CD4-positive, alpha-beta T cell treated with Interferon gamma for 1 hour (primary cell): ENCODE measurements at regions not wholly inside any gene's neighbourhood (a gene's known extent, or its start where the extent isn't known, plus 50 kb on each side); places are given as distances from the start of the nearest gene placed in this dataset.
"Not testable (repeated sequence)": the region's sequence is repeated elsewhere in the genome, so short reads cannot be mapped to it uniquely, and the experiment has no call there.

ENCODE experiments used
- DNase-seq: peaks from one replicate; pipeline ENCODE4 v3.0.0-alpha.2; 2020

DNA sequence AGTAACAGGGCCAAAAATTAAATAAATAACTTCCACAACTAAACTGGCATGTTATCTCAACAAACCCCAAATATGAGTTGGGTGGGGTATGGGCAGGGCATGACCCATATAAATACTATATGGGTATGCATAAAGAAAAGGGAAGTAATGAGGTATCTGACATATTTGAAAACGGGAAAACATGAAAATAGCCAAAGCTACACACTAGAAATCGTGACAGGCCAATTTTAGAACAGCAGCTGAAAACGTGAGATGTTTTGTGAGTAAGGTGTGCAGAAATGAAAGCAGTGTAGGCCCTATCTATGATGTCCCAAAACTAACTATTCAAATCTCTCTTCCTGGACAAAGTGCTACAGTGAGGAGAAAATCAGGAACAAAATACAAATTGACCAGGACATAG lies 537.9 kb upstream of the NR5A2 start:
- no peak for DNase-seq

DNA sequence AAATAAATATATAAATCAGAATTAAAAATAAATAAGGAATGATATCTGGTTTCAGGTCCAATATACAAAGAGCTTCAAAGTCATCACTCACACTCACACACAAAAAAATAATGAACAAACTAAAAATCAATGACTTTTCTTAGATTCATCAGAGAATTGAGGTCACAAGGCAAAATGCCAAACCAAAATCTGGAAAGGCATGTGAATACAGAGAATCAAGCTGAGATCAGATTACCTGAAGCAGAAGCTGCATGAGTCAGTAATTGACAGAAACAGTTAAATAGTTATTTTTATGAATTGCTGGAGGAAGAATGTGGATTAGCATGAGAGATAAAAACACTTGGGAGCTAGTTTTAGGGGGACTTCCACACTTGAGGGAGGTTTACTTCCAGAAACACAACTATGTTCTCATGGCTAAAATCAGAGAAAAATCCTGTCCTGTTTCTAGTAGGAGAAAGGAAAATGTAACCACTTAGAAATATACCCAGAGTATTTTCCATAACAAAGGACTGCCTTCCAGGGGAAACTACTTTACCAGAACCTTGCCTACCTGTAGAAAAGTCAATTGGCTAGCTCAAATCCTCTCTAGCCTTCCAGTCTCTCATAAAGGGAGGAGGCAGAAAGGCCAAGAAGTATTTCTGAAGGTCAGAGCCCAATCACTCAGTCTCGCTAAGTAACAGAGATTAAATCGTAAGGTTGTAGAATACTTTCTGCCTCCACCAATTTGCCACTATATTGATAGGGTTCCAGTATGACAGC lies 536.6 kb upstream of the NR5A2 start:
- no peak for DNase-seq

DNA sequence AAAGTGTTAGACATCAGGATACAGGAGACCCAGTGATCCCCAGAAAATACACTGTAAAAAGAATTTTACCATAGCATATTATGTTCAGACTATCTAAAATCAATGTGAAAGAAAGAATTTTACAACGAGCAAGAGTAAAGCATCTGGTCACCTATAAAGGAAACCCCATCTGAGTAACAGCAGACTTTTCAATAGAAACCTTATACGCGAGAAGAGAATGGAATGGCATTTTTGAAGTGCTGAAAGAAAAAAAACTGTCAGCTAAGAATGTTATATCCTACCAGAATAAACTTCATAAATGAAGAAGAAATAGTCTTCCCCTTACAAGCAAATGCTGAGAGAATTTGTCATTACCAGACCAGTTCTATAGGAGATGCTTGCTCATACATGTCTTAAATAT lies 532.1 kb upstream of the NR5A2 start:
- no peak for DNase-seq

DNA sequence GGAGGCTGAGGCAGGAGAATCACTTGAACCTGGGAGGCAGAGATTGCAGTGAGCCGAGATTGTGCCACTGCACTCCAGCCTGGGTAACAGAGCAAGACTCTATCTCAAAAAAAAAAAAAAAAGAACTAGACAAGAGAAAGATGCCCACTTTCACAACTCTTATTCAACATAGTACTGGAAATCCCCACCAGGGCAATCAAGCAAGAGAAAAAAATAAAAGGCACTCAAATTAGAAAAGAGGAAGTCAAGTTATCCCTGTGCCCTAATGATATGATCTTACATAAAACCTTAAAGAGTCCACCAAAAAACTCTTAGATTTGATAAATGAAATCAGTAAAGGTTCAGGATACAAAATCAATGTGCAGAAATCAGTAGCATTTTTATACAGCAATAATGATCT lies 528.7 kb upstream of the NR5A2 start:
- not testable (repeated sequence) for DNase-seq

DNA sequence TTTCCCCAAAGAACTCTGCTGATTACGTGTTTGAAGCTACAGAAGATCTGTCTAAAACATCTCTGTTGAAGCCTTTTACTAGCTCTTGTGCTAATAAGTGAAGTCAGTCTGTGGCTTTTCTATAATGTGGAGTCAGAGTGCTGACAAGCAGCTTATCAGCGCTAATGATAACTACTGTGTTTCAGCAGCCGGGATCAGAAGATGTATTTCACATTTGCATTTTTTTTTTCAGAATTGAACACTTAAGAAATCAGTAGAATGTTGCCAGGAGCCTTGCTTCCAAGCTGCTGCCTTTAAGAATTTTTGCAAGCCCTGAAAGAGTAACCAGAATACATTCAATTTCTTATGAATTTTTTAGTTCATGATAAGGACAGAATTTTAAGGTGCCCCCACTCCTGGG lies 519.4 kb upstream of the NR5A2 start:
- DNase-seq: no peak

DNA sequence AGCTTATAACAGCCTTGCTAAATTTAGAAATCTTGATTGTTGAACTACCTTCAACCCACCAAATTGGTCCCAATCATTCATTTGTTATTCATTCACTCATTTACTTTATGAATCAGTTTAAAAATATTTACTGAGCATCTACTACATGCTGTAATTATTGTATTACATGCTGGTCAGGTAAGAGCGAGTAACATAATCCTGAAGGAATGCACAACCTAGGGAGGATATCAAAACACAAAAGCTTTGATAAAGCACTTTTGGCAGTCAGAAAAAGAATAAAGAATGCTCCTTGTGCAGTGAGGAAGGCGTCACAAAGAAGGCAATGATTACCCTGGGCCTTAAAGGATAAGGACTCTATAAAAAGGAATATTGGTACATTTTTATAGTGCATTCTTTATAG lies 518.9 kb upstream of the NR5A2 start:
- DNase-seq: no peak

DNA sequence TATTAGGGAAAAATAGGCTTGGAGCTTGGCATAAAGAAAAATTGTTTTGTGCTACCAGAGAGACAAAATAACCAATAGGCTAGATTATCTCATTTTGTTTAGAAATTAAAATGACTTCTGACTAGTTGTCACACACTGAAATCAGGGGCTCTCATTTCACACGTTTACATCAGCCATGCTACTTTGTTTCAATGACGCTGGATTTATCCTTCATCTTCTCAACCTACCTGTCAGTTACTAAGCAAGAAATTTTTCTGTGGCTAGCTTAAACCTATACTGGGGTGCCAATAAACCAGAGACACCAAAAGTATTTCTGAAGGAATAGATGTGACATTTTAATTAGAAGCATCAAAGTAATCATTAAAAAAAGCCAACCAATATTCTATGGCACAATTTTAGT lies 518.1 kb upstream of the NR5A2 start:
- DNase-seq: no peak

DNA sequence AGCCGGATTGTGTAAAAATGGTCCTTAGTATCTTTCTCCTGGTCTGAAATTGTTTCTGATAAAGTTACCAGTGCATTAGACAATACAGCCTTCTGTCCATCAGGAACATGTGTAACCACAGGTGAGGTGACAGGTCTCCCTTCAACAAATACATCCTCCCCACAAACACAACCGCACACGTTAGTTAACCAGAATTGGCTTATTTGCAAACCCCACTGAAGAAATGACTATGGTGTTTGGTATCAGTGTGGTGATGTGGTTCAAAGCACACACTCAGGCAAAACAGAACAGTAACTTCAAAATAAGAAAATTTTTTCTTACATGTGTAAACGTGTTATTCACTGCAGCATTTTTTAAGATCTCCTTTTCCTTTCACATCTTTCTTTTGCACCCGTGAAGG lies 517.2 kb upstream of the NR5A2 start:
- no peak for DNase-seq

DNA sequence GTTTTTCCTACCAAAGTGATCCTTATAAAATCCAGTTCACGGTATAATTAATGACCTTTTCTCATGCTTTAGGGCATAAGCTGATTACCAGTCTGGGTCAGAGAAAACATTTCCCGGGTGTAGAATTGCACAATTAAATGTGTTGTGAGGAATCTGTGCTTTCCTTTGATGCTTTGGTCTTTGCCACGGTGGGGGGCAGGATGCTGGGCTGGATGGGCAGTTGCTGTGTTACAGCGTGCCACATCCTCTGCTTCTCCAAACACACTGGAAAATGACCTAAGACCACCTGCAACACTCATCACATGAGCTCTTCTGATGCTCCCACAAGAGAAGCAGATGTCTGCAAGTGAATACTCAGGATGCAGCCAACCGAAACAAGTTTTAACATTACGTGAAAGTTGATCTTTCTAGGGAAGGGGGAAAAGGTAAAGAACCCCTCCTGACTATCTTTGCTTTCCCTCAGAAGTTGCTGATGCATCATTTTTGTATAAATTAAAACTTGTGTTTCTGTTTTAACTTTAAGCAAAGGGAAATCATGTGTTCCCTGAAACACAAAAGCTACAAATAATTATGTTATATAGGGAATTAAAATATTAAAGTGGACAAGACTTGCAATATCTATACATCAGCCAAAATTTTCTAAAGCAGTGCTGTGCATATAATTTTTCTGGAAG lies 515.3 kb upstream of the NR5A2 start:
- DNase-seq: no peak

DNA sequence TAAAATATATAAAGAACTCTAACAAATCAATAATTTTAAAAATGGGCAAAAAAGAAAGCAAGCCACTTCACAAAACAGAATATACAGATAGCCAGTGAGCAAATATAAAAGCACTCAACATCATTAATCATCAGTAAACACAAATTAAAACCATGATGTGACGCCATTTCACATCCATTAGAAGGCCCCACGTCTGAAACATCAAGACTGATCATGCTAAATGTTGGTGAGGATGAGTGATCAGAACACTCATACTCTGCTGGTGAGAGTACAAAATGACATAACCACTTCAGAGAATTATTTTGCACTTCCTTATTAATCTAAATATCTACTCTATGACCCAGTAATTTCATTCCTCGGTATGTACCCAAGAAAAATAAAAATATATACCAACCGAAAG lies 512.2 kb upstream of the NR5A2 start:
- no peak for DNase-seq

DNA sequence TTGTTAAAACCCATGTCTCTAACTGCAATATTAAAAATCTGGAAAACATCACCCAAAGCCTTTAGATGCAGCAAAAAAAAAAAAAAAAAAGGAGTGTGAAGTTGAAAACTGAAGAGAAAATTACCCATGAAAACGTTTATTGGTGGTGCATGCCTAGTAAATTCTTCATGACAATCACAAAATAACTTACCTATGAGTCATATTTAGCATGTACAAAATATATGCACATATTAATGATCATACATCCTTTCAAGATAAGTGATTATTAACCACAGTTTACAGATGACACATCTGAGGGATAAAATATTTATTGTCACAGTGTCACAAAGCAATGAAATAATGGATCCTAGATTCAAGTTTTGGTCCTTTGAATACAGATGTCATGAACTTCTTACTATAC lies 505.2 kb upstream of the NR5A2 start:
- no peak for DNase-seq

DNA sequence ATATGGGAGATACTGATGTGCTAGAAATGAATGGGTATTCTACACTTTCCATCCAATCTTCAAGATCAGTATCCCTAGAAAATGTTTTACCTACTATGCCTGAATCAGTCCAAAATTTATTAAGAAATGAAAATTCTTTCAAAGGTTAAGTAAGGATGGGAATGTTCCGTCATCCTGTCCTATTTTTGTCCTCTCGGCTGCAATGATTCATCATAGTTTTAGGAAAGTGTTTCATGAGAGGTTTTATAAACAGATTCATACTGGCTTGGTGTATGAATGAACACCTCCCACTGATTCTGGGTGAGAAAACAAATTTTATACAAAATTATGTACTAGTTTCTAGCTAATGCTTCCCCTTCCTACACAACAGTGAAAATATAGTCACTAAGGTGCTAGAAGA lies 504.6 kb upstream of the NR5A2 start:
- DNase-seq: no peak

DNA sequence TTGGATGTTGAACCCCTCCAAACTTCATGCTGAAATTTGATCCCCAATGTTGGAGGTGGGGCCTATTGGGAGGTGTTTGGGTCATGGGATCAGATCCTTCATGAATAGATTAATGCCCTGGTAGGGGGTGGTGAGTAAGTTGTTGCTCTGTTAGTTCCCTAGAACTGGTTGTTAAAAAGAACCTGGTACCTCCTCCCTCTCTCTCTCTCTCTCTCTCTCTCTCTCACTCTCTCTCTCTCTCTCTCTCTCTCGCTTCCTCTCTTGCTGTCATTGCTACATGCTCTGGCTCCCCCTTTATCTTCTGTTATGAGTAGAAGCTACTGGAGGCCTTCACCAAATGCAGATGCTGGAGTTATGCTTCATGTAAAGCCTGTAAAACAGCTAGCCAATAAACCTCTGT lies 498.2 kb upstream of the NR5A2 start:
- DNase-seq: no peak

DNA sequence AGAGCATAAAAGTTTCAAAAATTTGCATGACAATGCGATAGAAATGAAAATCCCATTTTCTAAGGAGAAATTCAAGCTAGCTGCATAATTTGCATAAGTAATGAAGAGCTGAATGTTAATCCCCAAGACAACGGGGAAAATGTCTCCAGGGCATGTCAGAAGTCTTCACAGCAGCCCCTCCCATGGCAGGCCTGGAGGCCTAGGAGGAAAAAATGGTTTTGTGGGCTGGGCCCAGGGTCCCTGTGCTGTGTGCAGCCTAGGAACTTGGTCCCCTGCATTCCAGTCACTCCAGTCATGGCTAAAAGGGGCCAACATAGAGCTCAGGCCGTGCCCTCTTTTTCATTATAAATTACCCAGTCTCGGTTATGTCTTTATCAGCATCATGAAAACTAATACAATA lies 494.1 kb upstream of the NR5A2 start:
- not testable (repeated sequence) for DNase-seq

DNA sequence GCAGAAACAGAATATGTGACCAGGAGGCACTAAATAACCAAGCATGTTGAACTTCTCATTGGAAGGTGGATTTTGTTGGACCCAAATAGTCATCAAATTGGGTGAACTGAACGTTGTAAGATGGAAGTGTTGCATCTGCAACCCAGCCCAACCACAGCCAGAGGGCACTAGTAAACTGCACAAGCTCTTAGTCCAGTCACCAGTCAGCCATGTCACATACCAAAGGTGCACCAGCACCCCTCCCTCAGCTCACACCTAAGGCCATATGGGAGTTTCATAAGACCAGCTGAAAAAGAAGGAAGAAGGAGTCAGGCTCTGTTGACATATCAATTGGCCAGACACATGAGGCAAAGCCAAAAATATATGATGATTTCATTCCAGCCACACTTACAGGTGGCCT lies 481.7 kb upstream of the NR5A2 start:
- DNase-seq: no peak

DNA sequence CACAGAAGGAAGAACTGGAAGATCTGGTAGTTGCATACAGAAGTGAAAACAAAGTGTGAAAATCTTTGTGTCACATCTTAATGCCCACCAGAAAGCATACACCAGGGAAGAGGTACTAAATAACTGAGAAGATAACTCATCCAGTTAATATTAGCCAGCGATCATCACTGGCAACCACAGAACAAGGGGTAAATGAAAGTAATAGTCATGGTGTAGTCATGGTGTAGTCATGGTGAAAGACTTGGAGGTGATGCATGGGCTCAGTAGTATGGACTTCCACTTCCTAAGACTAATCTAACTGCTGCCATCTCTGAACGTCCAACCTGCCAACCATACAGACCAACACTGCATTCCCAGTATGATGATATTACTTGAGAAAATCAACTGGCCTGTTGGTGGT lies 481.2 kb upstream of the NR5A2 start:
- no peak for DNase-seq

DNA sequence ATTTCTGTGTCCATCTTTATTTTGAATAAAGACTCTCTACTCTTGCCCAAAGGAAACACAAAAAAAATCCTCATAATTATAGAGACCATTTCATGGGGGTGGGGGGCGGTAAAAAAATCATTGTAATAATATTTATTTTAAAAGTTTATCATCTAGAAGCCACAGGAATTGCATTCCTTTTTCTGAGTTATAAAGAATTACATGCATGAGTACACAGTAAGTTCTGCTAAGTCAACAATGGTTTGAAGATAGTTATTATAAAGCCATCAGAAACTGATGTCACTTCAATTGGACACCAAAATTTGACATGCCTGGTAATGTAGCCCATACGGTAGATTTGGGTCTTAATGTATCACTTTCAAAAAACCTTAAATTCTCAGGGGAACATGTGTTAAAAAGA lies 478.1 kb upstream of the NR5A2 start:
- DNase-seq: no peak

DNA sequence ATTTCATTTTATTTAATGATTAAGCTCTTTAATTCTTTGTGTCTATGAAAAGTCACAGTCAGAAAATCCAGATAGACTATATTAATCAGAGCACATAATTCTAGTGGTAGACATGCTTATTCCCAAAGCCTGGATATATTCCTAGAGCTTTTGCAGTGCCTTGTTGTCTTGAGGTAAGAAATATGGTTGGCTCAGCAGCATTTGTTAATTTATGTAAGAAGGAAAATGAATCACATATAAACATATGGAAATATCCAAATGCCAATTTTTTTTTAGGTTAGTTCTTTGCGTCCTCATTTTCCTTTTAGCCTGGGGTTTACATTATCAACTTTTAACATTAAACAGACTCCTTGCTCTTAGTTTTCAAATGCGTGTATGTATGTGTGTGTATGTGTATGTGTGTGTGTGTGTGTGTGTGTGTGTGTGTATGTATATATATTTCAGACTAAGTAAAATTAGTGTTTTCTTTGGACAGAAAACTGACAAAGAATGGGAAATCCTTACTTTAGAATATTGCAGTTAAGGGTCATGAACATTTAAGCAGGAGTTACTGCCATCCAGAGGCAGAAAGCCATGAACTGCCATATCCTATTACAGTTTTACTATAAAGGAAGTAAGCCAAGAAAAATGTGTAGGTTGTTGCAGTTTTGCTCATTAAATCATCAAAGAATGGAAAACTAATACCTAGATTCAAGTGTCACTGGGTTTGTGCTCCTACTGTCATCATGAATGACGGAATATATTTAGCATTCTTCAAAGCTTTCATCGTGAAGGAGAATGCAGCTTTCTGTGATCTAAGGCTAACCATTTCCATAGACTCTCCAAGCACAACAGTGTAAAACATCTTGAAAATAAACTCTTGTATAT lies 477.1 kb upstream of the NR5A2 start:
- DNase-seq: no peak

DNA sequence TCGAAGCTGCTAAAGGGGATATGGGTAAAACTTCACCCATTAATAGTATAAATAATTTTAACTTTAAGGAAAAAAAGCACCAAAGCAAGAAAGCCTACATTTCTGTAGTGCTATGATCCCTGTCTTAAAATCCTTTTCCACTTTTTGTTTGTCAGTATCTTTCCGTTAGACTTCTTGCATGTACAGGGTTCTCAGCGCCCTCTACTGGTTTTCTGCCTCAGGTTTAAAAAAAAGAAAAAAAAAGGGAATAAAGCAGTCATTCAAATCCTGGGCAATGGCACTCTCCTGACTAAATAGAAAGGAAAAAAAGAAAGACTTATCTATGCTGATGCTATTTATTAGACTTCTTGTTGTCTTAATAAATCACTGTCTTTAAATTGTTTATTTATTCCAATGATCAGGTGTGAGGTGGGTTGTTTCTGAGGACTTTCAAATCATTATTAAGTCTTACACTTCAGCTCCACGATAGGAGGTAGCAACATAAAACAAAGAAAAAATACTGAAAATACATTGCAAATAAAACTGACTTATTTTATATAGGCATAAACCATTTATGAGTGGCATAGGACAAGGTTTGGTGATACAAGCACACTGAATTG lies 475.4 kb upstream of the NR5A2 start:
- DNase-seq: no peak

DNA sequence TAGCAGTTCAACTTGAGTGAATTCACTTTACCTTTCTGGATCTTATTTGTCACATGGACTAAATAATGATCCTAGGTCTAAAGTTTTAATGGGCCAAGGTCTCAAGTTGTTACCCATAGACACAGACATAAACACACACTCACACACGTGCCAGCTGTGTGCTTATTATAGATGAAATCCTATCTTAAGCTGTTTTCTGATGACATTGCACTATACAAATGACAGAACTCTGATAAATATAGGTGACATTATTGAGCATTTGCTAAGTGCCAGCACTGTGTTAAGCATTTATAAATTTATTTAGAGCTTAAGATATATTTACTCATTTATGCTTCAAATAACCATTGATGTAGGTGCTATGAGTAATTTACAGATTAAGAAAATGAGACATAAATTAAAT lies 474.4 kb upstream of the NR5A2 start:
- DNase-seq: no peak

DNA sequence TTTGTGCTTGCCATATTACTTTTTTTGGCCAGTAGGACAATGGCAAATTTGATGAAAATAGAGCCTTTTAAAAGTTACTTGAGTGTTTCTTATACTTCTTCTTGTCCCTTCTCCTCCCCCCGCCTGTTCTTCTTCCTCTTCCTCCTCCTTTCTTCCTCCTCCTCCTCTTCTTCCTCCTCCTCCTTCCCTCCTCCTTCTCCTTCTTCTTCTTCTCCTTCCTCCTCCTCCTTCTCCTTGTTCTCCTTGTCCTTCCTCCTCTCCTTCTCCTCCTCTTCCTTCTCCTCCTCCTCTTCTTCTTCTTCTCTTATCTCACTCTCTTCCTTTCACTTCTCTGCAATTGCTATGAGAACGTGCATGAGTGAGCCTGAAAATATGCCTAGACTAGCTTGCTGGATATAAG lies 466.2 kb upstream of the NR5A2 start:
- DNase-seq: no peak

DNA sequence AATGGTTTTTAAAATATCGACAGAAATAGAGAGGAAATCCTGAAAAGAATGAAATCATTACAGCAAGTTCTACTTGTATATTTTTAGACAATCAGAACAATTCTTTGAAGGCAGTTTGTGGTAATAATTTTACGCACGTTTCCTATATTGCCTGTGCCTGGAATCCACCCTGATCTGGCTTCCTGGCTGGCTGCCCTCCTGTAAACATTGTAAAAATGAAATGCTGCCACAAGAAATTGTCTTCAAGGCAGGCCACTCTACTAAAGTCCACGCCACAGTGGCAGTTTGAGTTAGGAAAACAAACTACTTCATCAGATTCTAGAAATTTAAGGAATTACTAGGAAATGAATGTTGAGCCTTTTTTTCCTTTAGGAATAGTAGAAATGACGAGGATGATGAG lies 454.5 kb upstream of the NR5A2 start:
- DNase-seq: no peak

DNA sequence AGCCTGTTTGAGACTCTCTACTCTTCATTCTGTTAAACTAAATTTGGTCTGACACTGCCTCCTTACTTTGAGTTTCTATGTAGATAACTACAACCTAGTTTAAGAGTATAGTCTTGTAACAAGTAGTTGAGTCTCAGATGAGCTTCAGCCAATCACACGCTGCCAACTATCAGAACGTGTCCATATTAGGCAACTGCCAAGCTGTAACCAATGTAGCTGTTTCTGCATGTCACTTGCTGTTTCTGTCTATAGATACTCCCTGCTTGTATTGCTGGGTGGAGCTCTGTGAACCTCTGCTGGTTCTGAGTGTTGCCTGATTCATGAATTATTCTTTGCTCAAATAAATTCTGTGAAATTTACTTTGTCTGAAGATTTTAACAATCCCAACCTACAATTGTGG lies 452.6 kb upstream of the NR5A2 start:
- no peak for DNase-seq

DNA sequence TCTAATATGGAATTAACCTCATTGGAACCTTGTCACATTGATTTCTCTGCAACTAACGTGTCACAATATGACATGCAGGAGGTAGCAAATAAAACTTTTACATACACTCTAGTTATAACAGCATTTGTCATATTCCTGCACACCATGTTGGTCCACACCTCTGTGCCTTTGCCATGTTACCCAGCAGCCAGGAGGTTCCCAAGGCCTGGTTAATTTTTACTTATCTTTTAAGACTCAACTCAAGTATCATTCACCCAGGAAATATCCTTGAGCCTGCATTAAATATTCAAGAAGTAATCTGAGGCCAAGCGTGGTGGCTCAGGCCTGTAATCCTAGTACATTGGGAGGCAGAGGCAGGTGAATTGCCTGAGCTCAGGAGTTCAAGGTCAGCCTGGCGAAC lies 447.2 kb upstream of the NR5A2 start:
- DNase-seq: no peak
